Upper lobe of left lung (tissue), 4 donors: ENCODE measurements at regions not wholly inside any gene's neighbourhood (a gene's known extent, or its start where the extent isn't known, plus 50 kb on each side); places are given as distances from the start of the nearest gene placed in this dataset.
"Not testable (repeated sequence)": the region's sequence is repeated elsewhere in the genome, so short reads cannot be mapped to it uniquely, and the experiment has no call there.

Source experiments
- CTCF ChIP-seq, 6 experiments: fragments of 450-650 bp in 4 of 6; fragments of 200-600 bp in 2 of 6; sonication (generic) in 2 of 6; IDR thresholded peaks; one replicate each; pipeline ENCODE4 v1.5.1; 2016 to 2019; ENCODE audit warnings: antibody characterized with exemption in 6 of 6
- EP300 ChIP-seq, 4 donors: sonication (generic); formaldehyde crosslinking; IDR thresholded peaks; one replicate each; pipeline ENCODE4 v1.5.1; 2017; ENCODE audit warnings: antibody characterized with exemption in 4 of 4, control low read depth in 2 of 4
- POLR2A ChIP-seq, 4 donors: fragments of 450-650 bp; IDR thresholded peaks; one replicate each; pipeline ENCODE4 v1.5.1; 2016 to 2017; ENCODE audit warnings: antibody characterized with exemption in 4 of 4, mild to moderate bottlenecking in 2 of 4
- POLR2AphosphoS5 ChIP-seq, 2 donors: sonication (generic); formaldehyde crosslinking; IDR thresholded peaks; one replicate each; pipeline ENCODE4 v1.5.1; 2017; ENCODE audit warnings: antibody characterized with exemption in 2 of 2

- not testable (repeated sequence) for TF ChIP-seq POLR2A, CTCF, POLR2AphosphoS5, EP300 (IDR thresholded peaks at IDR 0.05)
These were observed 1098.6 kb downstream of the GATA3 start for GRCh38 chr10:9153057-9153456.
